ENCODE measurements at regions not wholly inside any gene's neighbourhood (a gene's known extent, or its start where the extent isn't known, plus 50 kb on each side); places are given as distances from the start of the nearest gene placed in this dataset.

DNA sequence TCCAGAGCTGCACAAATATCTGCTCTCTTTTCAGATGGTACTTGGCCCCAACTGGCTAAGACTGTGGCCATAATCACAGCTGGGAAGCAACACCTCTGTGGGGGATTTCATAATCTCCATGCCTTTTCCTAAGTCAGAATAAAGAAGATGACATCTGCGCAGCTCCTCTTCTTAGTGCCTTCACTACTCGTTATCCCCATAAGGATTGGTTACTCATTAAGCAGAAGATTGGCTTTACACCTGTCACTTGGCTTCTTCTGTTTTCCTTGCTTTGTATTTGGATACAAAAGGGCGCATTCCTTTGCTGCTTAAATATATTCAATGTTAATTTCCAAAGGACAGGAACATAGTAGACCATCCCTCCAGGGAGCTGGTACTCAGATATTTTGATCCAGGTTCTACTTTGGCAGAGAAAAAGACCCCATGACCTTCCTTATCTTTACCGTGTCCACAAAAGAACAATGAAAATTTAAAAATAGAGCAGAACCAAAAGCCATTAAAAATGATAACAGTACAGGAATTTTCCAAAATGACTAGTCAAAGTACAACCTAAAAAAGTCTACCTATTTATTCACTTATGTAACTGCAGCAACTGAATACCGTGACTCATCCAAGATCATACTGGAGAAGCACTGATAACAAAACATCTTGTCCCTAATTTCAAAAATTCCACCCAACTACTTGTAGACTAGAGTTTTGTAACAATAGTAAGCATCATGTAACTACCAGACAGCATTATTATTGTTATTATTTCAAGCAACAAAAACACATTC lies 352.3 kb upstream of the TMPO start:
- no peak for DNase-seq

DNA sequence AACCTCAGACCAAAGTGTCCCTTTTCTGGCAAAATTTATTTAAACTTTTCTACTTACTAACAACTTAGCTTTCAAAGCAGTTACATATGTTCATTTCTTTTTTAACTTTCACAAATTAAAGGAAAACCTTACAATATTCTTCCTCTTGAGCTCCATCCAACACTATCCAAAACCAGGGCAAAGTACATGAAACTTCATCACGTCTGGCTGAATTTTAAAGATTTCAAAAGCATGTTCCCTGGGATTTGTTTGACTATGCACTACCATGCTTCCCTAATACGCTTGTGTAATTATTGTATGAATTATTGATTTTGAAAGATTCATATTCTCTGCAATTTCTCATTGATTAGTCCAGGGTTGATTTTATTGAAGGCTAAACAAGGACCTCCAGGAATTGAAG lies 343.1 kb upstream of the TMPO start:
- DNase-seq: no peak

DNA sequence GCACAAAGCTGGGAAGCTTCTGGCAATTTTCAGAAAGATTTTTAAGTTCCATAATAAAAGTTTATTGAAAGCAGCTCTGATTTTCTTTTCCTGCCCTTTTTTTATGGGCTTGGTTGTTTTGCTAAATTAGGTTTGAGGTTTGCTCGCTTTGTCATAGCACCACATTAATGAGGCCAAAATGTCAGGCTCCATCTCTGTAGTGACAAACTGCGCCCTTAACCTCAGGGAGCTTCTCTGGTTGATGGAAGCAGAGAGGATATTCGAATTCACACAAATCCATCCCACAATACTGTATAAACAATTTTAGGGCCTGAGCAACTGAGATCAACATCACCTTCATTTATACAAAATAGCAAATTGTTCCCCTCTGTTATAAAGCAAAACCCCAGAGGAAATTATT lies 342.6 kb upstream of the TMPO start:
- no peak for DNase-seq

DNA sequence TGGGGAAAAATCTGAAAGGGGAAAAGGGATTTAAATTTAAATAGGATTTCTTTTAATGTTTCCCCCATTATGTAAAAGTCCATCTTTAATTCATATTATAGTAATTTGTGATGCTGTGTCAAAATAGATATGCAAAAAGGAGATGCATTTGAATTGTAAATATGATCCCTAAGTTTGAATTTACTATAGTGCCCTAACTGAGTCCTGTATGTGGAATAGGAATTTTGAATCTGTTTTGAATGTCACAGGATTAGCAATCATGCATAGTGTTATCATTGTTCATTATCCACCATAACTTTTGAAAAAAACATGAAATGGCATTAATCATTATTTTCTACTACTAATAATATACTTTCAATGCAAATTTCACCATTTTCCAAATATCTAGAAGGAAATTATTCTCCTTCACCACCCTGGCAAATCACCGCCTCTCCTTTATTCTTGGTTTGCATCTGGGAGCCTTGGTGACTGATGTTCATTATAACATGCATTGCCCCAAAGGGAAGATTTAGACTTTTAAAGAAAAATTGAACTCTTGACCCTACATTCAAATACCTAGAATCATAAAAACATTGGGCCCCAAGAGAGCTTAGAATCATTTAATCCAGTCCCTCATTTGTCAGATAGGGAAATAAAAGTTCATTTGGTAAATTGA lies 341.5 kb upstream of the TMPO start:
- no peak for DNase-seq

DNA sequence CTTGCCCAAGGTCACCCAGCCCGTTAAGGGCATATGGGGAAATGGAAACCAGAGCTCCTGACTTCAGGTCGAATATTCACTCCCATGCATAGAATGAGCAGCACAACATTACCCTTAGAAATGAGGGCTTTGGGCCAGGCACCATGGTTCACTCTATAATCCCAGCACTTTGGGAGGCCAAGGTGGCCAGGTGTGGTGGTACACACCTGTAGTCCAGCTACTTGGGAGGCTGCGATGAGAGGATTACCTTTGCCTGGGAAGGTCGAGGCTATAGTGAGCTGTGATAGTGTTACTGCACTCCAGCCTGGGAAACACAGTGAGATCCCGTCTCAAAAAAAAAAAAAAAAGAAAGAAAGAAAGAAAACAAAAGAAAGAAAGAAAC lies 341.0 kb upstream of the TMPO start:
- DNase-seq: no peak

DNA sequence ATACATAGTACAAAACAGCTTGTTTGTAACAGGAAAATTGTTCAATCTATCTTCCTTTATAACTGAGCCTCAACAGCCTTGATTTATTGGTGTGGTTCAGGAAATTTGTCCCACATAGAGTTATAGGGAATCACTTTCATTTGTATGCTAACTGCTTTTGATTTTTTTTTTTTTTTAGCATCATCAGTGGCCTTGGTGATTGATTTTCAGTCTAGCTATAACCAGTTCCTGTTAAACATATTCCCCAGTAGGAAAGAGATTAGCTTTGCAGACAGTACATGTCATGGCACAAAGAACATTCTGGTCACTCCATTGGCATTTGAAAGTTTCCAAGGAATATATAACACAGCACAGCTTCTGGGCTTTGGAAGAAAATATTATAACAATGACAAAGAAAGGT lies 337.3 kb upstream of the TMPO start:
- no peak for DNase-seq

DNA sequence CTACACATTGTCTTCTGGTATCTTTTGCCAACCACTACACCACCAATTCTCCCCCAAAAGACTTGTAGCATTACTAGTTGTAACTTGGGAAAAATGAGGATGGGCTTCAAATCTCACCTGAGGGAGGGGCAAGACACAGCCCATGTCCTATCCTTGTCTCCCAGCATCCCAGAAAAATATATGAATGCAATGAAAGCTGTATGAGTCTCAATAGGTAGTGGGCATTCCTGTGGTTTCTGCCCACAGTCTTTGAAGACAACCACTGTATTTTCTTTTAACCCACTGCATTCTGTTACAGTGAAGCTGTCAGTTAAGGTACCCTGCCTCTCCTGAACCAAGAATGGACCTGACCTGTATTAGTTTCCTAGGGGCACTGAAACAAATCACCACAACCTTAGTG lies 336.2 kb upstream of the TMPO start:
- no peak for DNase-seq

DNA sequence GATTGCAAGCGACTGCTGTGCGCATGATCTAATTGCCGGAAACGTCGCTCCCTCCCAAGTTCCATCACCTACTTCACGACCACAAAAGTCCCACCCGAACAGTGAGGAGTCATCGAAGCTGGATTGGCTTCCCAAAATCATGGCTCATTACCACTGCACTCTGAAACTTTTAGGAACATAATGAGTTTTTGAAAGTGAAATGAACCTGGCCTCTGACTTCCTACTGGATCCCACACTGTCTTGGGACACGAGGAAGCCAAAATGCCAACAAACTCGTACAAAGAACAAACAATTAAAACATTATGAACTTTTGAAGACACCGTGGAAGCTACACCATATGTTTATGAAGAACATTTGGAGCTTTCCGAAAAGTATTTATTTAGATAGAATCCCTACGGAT lies 334.8 kb upstream of the TMPO start:
- DNase-seq: no peak

DNA sequence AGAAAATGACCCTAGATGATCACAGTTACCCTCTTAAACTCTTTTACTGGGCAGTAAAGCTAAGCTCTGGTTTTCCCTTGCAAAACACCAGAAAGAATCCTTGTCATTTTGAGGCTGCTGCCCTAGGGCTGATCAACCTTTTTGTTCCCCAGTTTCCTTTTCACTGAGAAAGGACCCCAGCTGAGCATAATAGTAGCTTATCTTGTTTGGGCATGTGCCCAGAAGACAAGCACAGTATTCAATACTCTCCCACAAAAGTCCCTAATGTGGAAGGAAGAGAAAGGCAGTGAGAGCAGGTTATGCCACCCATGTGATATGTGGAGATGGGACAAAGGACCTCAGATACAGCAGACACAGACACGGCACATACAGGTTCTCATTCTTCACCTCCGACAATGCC lies 332.6 kb upstream of the TMPO start:
- no peak for DNase-seq

DNA sequence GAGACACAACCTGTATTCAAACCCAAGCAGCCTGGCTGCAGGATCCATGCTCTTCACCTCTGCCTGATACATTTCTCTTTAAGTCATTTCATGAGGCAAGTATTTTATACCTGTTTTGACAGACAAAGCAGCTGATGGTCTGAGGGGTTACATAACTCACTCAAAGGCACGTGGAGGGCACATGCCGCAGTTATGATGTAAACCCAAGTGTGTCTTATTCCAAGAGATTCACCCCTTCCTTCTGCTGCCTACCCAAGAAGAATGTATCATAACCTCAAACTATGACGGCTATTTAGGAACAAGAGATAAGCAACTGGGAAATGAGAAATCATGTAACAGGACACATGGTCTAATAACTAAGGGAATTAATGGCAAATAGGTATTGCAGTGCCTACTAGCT lies 329.8 kb upstream of the TMPO start:
- no peak for DNase-seq

DNA sequence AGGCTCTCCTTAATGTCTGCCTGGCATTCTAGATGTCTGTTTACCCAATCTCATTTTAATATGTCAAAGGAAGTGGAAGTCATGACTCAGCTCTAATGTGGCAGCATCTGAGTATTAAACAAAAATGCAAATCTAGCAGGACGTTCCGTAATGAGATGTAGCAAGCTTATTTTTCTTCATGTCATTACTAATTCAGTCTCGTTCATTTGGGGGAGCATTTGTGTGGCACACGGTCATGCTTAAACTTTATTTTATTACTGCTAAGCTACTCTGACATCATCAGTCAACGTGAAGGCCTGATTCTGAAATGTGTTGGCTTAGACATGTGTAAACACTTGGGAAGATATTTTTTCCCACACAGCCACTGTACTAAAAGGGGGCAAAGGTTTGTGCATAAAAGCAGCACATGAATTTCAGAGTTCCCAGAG lies 326.7 kb upstream of the TMPO start:
- no peak for DNase-seq

DNA sequence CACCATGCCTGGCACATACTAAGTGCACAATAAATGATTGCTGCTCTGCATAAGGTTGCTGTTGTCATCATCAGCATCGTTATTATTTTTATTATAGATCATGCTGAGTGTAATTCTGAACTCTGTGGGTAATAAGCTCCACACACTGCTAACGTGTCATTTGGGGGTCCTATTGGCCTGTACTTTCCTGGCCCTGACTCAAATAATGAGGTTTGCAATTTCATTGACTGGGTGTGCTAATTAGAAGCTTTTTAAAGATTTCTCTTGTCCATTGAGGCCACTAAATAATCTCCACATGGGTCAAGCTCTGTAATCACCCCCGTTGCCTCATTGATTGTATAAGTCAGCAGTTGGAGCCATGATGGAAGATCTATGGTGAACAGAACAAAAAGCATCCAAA lies 320.8 kb upstream of the TMPO start:
- DNase-seq: no peak

DNA sequence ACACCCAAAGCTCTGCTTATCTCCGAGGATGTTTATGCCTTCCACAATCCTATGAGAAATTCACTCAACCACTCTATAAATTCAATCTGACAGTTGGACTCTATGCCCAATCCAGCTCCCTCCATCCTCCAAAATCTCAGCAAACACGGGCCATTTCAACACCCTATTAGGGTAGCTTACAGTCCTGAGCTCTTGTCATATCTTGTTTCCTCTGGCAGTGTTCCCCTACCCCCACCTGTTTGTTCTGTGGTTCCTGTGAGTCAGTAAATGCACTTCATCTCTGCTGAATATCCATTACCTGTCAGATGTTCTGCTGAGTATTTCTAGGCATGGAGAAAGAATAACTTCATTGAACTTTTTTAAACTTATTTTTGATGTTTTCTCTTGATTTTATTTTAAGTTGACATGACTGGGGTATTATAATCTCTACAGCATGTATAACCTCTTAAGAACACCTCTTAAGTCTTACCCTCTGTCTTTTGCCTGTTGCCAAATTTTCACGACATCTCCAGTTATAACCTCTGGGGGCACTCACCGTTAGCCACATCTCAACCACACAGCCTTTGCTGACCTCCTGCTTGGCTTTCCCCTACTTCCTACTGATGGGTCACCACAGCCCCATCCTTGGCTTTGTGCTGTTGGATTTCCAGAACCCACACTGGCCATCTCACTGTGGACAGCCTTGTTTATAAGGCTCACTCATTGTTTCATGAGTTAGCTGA lies 317.0 kb upstream of the TMPO start:
- DNase-seq: no peak

DNA sequence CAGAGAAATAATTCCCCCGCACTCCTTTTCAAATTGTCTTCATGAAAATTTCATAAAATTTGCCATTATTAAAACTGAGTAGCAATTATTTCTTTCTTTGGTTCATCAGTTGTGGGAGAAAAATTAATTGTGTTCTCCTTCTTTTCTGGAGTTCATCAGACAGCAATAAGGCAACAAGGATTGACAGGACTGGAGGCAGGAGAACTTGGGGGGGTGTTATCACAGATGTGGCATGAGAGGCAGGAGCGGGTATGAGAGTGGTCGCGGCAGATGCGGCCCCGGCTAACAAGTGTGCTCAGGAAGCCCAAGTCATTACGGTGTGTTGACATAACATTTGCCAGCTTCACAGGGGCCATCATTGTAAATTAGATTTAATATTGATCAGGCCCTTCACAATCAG lies 306.6 kb upstream of the TMPO start:
- no peak for DNase-seq

DNA sequence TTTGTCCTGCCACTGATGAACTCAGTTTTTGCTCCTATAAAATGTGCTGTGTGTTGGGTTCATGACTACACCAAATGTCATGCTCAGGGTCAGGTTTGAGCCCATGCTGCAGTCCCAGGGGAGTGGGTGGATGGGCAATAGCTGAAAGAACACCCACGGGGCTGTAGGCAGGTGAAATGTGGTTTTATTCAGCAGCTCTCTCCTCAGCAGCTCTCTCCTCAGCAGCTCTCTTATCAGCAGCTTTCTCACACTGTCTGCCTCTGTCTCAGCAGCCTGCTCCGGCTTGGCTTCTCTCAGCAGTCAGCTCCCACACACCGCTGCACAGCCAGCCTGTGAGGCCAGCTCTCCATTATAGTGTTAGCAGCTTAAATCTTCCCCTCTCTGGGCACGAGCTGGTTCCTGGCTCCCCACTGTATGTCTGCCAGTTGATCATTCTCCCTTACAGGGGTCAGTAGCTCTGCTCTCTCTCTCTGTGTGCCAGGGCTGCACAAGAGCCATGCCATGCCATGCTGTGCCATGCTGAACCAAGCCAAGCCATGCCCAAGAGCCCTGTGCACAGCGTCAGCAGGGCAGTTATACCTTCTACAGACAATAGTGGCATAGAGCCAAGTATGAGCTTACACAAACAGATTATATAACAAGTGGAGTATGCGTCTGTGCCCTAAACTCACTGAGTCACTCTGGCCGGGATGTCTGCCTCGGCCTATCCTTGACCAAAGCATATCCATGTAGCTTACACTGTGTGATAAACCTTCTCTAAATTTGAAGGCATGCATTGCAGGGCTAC lies 303.3 kb upstream of the TMPO start:
- DNase-seq: no peak

DNA sequence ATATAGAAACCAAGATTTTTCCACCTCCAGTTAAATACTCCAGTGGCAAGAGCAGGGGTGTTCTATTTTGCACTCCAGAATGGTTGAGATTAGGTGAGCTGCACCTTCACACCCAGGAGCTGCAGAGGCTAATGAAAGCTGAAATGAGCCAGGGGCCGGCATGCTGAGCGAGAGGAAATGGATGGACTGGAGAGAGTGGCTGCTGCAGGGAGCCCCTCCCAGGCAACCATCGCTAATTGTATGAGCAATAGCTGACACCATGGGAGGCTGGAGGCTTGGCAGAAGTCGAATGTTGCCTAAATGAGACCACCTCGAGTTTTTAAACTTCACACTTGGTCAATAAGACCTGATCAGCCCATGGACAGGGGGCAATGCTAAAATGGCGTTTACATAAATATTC lies 301.8 kb upstream of the TMPO start:
- no peak for DNase-seq

DNA sequence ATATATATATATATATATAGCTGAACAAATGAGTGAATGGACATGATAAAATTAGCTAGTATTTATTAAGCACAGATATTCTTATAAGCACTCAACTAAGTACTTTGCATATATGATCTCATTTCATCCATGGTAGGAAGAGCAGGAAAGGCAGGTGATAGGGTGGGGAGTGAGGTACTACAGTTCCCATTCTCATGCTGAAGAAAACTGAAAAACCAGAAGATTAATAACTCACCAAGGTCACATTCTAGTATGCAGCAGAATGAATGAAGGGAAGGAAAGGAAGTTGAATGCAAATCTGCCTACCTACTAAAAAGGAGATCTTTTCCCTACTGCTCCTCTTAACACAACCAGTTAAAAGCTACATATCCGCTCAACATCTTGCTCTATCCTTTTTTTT lies 298.1 kb upstream of the TMPO start:
- DNase-seq: no peak

DNA sequence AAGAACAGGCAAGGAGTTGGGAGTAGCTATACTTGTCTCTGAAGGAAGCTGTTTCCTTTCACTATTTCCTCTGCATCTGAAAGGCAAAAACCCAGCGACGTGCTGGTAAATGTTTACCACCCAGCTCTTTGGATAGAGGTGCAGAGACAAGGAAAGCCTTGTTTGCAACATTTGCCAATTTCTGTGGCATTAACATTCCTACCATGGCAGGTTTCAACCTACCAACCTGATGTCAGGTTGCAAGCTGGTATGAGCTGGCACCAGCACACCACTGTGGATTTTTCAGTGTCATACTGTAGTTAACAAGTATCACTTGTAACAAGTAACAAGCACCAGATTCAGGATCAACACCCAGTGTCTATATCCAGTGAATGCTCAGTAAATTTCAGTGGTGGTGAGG lies 294.8 kb upstream of the TMPO start:
- no peak for DNase-seq

DNA sequence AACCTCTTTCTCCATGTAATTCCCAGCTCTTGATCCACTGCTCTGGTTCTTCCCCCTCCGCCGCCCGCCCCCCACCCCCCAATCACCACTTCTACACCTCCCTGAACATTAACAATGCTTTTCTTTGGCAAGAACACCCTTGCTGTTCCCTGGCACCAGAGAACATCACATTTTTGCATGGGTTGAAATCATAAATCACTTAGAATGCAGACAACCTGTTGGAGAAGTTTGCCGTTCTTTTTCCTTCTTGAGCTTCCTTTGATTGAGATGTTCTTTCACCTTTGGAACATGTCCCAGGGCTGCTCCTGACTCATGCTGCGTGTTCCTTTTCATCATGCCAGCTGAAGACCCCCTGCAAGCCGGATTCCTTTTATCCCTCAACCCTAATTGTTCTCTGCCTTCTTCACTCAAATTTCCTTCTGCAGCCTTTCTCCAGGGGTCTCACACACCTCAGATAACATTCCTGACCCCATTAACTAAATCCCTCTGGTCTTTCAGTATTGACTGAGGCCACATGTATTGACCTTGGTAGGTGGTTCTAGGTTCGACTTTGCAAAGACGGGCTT lies 294.1 kb upstream of the TMPO start:
- DNase-seq: no peak

DNA sequence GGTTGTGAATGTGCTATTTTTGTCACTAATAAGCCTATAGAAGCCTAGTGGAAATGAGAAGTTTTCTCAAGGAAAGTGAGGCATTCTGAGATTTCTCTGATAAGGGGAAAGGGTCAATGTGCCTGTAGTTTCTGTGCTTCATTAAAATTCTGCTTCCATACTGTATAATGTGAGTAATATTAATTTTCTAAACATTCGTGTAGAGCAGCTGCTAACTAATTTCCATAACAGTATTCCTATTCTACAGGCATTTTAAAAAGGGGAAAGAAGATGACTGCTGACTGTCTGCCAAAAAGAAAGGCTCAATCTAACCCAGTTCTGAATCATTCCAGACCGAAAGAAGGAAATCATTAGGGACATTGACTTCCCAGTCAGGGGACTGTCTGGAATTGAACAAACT lies 293.3 kb upstream of the TMPO start:
- DNase-seq: no peak

DNA sequence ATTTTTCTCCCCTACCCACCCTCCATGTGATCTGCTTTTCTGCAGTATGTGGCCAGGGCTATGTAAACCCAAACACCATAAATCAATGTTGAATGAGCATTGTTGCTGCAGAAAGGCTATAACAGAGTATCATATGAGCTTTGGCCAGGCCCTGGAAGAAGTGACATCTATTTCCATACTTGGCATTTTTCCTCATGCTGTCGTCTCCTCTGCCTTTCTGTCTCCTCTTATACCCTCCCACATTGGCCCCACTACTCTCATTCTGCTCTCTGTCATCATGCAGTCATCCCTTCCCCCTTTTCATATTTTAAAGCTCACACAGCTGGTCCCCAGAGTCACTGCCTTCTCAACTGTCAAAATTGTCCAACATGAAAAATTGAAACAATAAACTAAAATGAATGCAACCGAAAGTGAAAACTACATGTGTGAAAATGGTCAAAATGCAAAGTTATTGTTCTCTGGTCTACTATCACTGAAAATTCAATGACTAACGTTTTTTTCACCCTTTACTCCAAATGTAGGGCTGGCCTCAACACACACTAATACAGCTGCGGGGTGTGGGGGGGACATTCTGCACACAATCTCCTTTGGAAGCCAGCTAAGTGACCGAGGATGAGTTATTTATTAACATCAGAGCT lies 290.7 kb upstream of the TMPO start:
- DNase-seq: no peak

DNA sequence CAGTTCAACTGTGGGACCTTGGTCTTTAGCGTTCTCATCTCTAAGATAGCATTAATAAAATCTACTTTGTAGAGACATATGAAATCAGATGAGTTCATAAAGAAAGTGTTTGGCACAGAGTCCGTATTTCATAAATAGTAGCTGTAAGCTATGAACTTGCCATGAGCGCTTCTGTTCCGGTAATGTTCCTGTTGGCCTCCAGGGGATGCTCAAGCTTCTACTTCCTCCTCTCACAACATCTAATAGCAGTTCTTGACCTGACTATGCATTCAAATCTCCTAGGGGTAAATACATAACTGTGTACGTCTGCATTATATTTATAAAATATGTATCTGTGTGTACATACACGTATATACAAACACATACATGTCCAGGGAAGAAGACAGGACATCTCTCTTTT lies 288.2 kb upstream of the TMPO start:
- DNase-seq: no peak

Data from activated CD4-positive, alpha-beta T cell treated with anti-CD3 and anti-CD28 coated beads for 1 hour (primary cell).